ENCODE measurements at regions not wholly inside any gene's neighbourhood (a gene's known extent, or its start where the extent isn't known, plus 50 kb on each side); places are given as distances from the start of the nearest gene placed in this dataset.

DNA sequence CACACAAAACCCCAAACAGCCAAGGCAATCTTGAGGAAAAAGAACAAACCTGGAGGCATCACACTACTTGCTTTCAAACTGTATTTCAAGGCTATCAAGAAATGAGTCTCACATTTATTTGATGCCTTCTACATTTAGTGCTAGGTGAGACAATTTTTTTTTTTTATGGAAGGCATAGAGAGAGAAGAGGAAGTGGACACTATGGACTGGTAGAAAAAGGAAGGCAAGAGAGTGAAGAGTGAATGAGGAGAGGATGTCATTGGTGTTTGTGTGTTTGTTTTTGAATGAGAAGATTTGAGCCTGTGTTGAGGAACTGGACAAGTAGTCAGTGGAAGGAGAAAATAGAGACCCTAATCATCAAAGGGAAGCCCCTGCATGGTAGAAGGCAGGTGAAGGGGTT, 182.0 kb upstream of the JAG1 start:
- Histone ChIP-seq H4K20me1 (ENCODE audit: insufficient read depth, low read length) (no peaks in the 10 kb centered on the region), H3F3A (ENCODE audit: insufficient read depth, low read length) (no peaks in the 10 kb centered on the region), H3K9me3 (replicated peaks; ENCODE audit: insufficient read depth, low read length) (no peaks in the 10 kb centered on the region), H3K27me3 (replicated peaks; ENCODE audit: insufficient read depth, low read length) (no peaks in the 10 kb centered on the region), H3K9me2 (replicated peaks; ENCODE audit: insufficient read depth, low read length) (no peaks in the 10 kb centered on the region), H3K4me1 (ENCODE audit: low read length) (no peaks in the 10 kb centered on the region), H3K36me3 (replicated peaks; ENCODE audit: insufficient read depth, low read length) (no peaks in the 10 kb centered on the region), H3K79me2 (ENCODE audit: low read length) (no peaks in the 10 kb centered on the region), H3K4me2 (ENCODE audit: low read depth, low read length) (no peak overlapping the region), H3K4me3 (ENCODE audit: low read length) (no peak overlapping the region), H3K27ac (ENCODE audit: low read length) (no peak overlapping the region), H3K9ac (ENCODE audit: low read length) (no peak overlapping the region), H2AFZ (ENCODE audit: low read length) (no peak overlapping the region)
- TF ChIP-seq EZH2phosphoT487 (IDR thresholded peaks at IDR 0.05; ENCODE audit: low read length) = no peak
- TF ChIP-seq, protein P1, sequence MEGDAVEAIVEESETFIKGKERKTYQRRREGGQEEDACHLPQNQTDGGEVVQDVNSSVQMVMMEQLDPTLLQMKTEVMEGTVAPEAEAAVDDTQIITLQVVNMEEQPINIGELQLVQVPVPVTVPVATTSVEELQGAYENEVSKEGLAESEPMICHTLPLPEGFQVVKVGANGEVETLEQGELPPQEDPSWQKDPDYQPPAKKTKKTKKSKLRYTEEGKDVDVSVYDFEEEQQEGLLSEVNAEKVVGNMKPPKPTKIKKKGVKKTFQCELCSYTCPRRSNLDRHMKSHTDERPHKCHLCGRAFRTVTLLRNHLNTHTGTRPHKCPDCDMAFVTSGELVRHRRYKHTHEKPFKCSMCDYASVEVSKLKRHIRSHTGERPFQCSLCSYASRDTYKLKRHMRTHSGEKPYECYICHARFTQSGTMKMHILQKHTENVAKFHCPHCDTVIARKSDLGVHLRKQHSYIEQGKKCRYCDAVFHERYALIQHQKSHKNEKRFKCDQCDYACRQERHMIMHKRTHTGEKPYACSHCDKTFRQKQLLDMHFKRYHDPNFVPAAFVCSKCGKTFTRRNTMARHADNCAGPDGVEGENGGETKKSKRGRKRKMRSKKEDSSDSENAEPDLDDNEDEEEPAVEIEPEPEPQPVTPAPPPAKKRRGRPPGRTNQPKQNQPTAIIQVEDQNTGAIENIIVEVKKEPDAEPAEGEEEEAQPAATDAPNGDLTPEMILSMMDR (IDR thresholded peaks at IDR 0.05; ENCODE audit: low read length) = no peak
- no peak for DNase-seq

DNA sequence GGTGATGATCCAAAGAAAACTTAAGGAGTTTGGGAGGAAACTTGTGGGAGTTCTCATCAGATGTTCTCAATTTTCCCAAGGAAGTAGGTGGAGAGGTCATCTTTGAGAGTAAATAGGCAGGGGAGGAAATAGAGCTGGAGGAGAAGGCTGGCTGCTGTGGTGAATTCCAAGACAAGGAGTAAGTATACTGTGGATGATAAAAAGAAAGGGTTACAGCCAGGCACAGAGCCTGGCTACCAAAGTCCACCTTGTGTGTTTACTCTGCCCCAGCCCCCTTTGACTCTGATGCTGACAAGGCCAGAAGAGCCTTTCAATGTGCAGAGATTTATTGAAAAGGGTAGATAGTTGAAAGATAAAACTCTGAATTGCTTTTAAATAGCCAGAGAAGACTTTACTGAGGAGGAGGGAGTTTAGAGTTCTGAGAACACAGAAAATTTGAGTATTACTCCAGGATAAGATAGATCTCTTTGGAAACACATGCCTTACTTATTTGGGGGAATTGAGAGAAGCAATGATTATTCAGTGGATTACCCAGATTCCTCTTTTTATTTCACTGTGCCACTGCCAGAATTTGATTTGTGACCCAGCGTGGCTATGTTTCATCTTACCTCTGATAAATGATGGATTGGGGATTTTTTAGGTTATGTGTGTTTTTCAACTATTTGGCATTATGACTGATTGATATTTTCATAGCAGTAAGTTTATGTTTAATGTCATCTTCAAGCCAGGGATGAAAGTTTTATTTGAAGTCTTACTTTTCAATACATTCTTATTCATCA, 182.6 kb upstream of the JAG1 start:
- H3F3A ChIP-seq (ENCODE audit: insufficient read depth, low read length) = no peaks in the 10 kb centered on the region
- H3K9me2 ChIP-seq (replicated peaks; ENCODE audit: insufficient read depth, low read length) = no peaks in the 10 kb centered on the region

DNA sequence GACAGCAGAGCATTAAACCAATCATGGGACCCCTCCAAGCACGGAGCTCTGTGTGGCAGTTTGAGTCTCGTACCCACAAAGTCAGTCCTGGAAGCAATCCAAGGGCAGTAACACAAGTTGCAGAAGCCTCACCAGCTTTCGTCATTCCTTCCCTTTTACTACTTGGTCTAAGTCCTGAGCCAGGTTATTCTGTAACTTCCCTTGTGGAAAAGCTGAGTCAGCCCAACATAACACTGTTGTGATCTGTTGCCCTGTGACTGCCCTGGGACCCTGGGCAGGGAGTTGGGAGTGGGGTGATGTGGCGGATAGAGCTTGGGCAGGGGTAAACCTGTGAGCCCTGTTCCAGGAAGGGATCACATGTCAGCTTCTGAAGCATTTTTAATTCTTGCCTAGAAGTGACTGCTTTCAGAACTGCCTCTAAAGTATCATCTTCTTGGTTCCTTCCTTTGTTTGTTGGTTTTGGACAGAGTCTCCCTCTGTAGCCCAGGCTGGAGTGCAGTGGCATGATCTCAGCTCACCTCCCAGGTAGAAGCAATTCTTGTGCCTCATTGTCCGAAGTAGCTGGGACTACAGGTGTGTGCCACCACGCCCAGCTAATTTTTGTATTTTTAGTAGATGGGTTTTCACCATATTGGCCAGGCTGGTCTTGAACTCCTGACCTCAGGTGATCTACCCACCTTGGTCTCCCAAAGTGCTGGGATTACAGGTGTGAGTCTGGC, 183.7 kb upstream of the JAG1 start:
- Histone ChIP-seq H3K79me2 (ENCODE audit: low read length) (no peaks in the 10 kb centered on the region), H3K9me2 (replicated peaks; ENCODE audit: insufficient read depth, low read length) (no peaks in the 10 kb centered on the region), H3K4me1 (ENCODE audit: low read length) (no peaks in the 10 kb centered on the region), H3K36me3 (replicated peaks; ENCODE audit: insufficient read depth, low read length) (no peaks in the 10 kb centered on the region), H3F3A (ENCODE audit: insufficient read depth, low read length) (no peaks in the 10 kb centered on the region), H3K9ac (ENCODE audit: low read length) (no peak overlapping the region), H3K27me3 (replicated peaks; ENCODE audit: insufficient read depth, low read length) (no peaks in the 10 kb centered on the region), H3K27ac (ENCODE audit: low read length) (no peak overlapping the region), H3K4me3 (ENCODE audit: low read length) (no peak overlapping the region), H3K4me2 (ENCODE audit: low read depth, low read length) (no peak overlapping the region), H3K9me3 (replicated peaks; ENCODE audit: insufficient read depth, low read length) (no peaks in the 10 kb centered on the region), H4K20me1 (ENCODE audit: insufficient read depth, low read length) (no peaks in the 10 kb centered on the region), H2AFZ (ENCODE audit: low read length) (no peak overlapping the region)
- TF ChIP-seq EZH2 (optimal IDR thresholded peaks at IDR 0.05; ENCODE audit: low read depth, low read length) = no peak
- no peak for DNase-seq

More for the DNA sequence above, 182.6 kb upstream of the JAG1 start:
- no peak overlapping the region for H3K9ac ChIP-seq (ENCODE audit: low read length)
- no peaks in the 10 kb centered on the region for H3K9me3 ChIP-seq (replicated peaks; ENCODE audit: insufficient read depth, low read length)
- no peaks in the 10 kb centered on the region for H3K27me3 ChIP-seq (replicated peaks; ENCODE audit: insufficient read depth, low read length)
- H3K27ac ChIP-seq (ENCODE audit: low read length) = no peak overlapping the region
- H3K36me3 ChIP-seq (replicated peaks; ENCODE audit: insufficient read depth, low read length) = no peaks in the 10 kb centered on the region
- no peak overlapping the region for H3K4me3 ChIP-seq (ENCODE audit: low read length)
- no peaks in the 10 kb centered on the region for H4K20me1 ChIP-seq (ENCODE audit: insufficient read depth, low read length)
- no peak for TF ChIP-seq EZH2 (optimal IDR thresholded peaks at IDR 0.05; ENCODE audit: low read depth, low read length)
- TF ChIP-seq, protein P1 (IDR thresholded peaks at IDR 0.05; ENCODE audit: low read length) = no peak
- no peak for TF ChIP-seq EZH2phosphoT487 (IDR thresholded peaks at IDR 0.05; ENCODE audit: low read length)
- DNase-seq = no peak
- no peaks in the 10 kb centered on the region for H3K79me2 ChIP-seq (ENCODE audit: low read length)
- no peak overlapping the region for H2AFZ ChIP-seq (ENCODE audit: low read length)
- no peak overlapping the region for H3K4me2 ChIP-seq (ENCODE audit: low read depth, low read length)
- H3K4me1 ChIP-seq (ENCODE audit: low read length) = no peaks in the 10 kb centered on the region

DNA sequence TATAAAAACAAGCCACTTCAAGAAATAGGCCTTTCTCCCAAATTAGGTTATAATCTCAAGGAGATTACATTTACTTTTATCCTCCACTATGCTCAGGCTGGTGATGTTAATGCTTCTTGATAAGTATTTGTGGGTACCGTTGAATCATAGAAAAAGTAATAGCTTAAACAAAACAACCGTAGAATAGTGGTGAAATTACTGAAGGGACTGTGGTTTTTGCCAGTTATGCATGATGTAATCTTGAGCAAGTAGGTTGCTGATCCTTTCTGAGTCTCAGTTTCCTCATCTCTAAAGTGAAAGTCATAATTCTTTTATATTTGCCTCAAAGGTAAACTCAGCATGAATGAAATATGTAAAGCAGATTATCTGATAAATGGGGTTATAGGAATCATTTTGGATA, 187.3 kb upstream of the JAG1 start:
- no peaks in the 10 kb centered on the region for H3K4me1 ChIP-seq (ENCODE audit: low read length)
- no peaks in the 10 kb centered on the region for H3K36me3 ChIP-seq (replicated peaks; ENCODE audit: insufficient read depth, low read length)
- no peaks in the 10 kb centered on the region for H3K9me3 ChIP-seq (replicated peaks; ENCODE audit: insufficient read depth, low read length)
- no peak overlapping the region for H2AFZ ChIP-seq (ENCODE audit: low read length)
- no peak overlapping the region for H3K9ac ChIP-seq (ENCODE audit: low read length)
- H3K4me2 ChIP-seq (ENCODE audit: low read depth, low read length) = no peak overlapping the region
- no peaks in the 10 kb centered on the region for H3K27me3 ChIP-seq (replicated peaks; ENCODE audit: insufficient read depth, low read length)
- H4K20me1 ChIP-seq (ENCODE audit: insufficient read depth, low read length) = no peaks in the 10 kb centered on the region
- no peaks in the 10 kb centered on the region for H3K79me2 ChIP-seq (ENCODE audit: low read length)
- H3F3A ChIP-seq (ENCODE audit: insufficient read depth, low read length) = no peaks in the 10 kb centered on the region
- H3K4me3 ChIP-seq (ENCODE audit: low read length) = no peak overlapping the region
- TF ChIP-seq, protein P1 (IDR thresholded peaks at IDR 0.05; ENCODE audit: low read length) = no peak
- no peak for TF ChIP-seq EZH2phosphoT487 (IDR thresholded peaks at IDR 0.05; ENCODE audit: low read length)
- TF ChIP-seq EZH2 (optimal IDR thresholded peaks at IDR 0.05; ENCODE audit: low read depth, low read length) = no peak
- no peak for DNase-seq
- H3K27ac ChIP-seq (ENCODE audit: low read length) = no peak overlapping the region
- no peaks in the 10 kb centered on the region for H3K9me2 ChIP-seq (replicated peaks; ENCODE audit: insufficient read depth, low read length)
